ENCODE measurements at regions not wholly inside any gene's neighbourhood (a gene's known extent, or its start where the extent isn't known, plus 50 kb on each side); places are given as distances from the start of the nearest gene placed in this dataset.
"Not testable (repeated sequence)": the region's sequence is repeated elsewhere in the genome, so short reads cannot be mapped to it uniquely, and the experiment has no call there.

GRCh38 chr12:78530100-78530765, 334.3 kb upstream of the SYT1 start:
- DNase-seq, result no peak

GRCh38 chr12:78531831-78532458, 332.6 kb upstream of the SYT1 start:
- DNase-seq, result no peak

- no peak for DNase-seq
Observed at GRCh38 chr12:78534311-78534710, 330.3 kb upstream of the SYT1 start.

GRCh38 chr12:78540606-78541336, 323.8 kb upstream of the SYT1 start:
- no peak for DNase-seq

GRCh38 chr12:78550831-78551230, 313.7 kb upstream of the SYT1 start:
- DNase-seq, result no peak

- DNase-seq, result no peak
Observed at GRCh38 chr12:78555802-78556201, 308.8 kb upstream of the SYT1 start.

GRCh38 chr12:78556651-78557050, 307.9 kb upstream of the SYT1 start:
- no peak for DNase-seq

- no peak for DNase-seq
Observed at GRCh38 chr12:78559416-78559815, 305.2 kb upstream of the SYT1 start.

- no peak for DNase-seq
Observed at GRCh38 chr12:78559886-78560285, 304.7 kb upstream of the SYT1 start.

- no peak for DNase-seq
Observed at GRCh38 chr12:78560633-78561032, 303.9 kb upstream of the SYT1 start.

GRCh38 chr12:78562368-78563205, 302.0 kb upstream of the SYT1 start:
- DNase-seq, result no peak

GRCh38 chr12:78563826-78564225, 300.7 kb upstream of the SYT1 start:
- DNase-seq, result no peak

GRCh38 chr12:78566456-78566855, 298.1 kb upstream of the SYT1 start:
- no peak for DNase-seq

GRCh38 chr12:78568321-78569020, 296.1 kb upstream of the SYT1 start:
- DNase-seq, result no peak

- no peak for DNase-seq
Observed at GRCh38 chr12:78571953-78572352, 292.6 kb upstream of the SYT1 start.

- DNase-seq, result not testable (repeated sequence)
Observed at GRCh38 chr12:78575208-78575607, 289.4 kb upstream of the SYT1 start.

- DNase-seq, result no peak
Observed at GRCh38 chr12:78579846-78580245, 284.7 kb upstream of the SYT1 start.

- DNase-seq, result no peak
Observed at GRCh38 chr12:78580296-78580695, 284.3 kb upstream of the SYT1 start.

GRCh38 chr12:78584695-78585094, 279.9 kb upstream of the SYT1 start:
- no peak for DNase-seq

- no peak for DNase-seq
Observed at GRCh38 chr12:78585132-78585531, 279.4 kb upstream of the SYT1 start.

GRCh38 chr12:78586790-78587189, 277.8 kb upstream of the SYT1 start:
- DNase-seq, result no peak

- DNase-seq, result no peak
Observed at GRCh38 chr12:78599366-78599765, 265.2 kb upstream of the SYT1 start.

- no peak for DNase-seq
Observed at GRCh38 chr12:78600541-78600940, 264.0 kb upstream of the SYT1 start.
